Keratinocyte (primary cell): ENCODE measurements at regions not wholly inside any gene's neighbourhood (a gene's known extent, or its start where the extent isn't known, plus 50 kb on each side); places are given as distances from the start of the nearest gene placed in this dataset.

ENCODE experiments used
- DNase-seq: peaks from one replicate; pipeline ENCODE4 v3.0.0-alpha.2; 2011; ENCODE audit warnings: low read depth, missing footprints, low spot score
- FAIRE-seq: peaks from 2 replicates; lab custom pipeline; 2011; peaks lifted over from hg19 to GRCh38; lab: Jason Lieb, UNC
- H2AFZ ChIP-seq: 2 replicates; pipeline ENCODE4 v1.6.0; 2012; ENCODE audit warnings: low read length, control low read depth, inconsistent platforms; ENCODE audit not compliant: control insufficient read depth
- H3K27ac ChIP-seq: 2 replicates; pipeline ENCODE4 v1.5.1; 2011; ENCODE audit warnings: low read length; ENCODE audit not compliant: control insufficient read depth, insufficient read depth
- H3K27me3 ChIP-seq: 3 replicates; pipeline ENCODE4 v1.6.0; 2011; ENCODE audit warnings: low read length; ENCODE audit not compliant: control insufficient read depth, insufficient read depth; ENCODE audit errors: extremely low read depth
- H3K36me3 ChIP-seq, 2 experiments: 2 replicates in 1 of 2; 3 replicates in 1 of 2; pipeline ENCODE4 v1.5.1; 2011; ENCODE audit warnings: low read length in 2 of 2, mild to moderate bottlenecking in 1 of 2; ENCODE audit not compliant: control insufficient read depth in 2 of 2, insufficient read depth in 2 of 2; ENCODE audit errors: extremely low read depth in 1 of 2
- H3K4me1 ChIP-seq: 3 replicates; pipeline ENCODE4 v1.5.1; 2011; ENCODE audit warnings: low read length; ENCODE audit not compliant: control insufficient read depth, insufficient read depth; ENCODE audit errors: extremely low read depth
- H3K4me2 ChIP-seq: 3 replicates; pipeline ENCODE4 v1.6.0; 2011; ENCODE audit warnings: low read depth, low read length; ENCODE audit not compliant: control insufficient read depth, insufficient read depth; ENCODE audit errors: extremely low read depth
- H3K4me3 ChIP-seq, 3 experiments: fragments of 200-600 bp in 1 of 3; sonication (generic) in 1 of 3; 2 replicates in 2 of 3; 3 replicates in 1 of 3; pipeline ENCODE4 v1.5.1; 2011 to 2016; ENCODE audit warnings: low read length in 3 of 3, mild to moderate bottlenecking in 3 of 3, control low read depth in 2 of 3, inconsistent platforms in 1 of 3, low read depth in 1 of 3, mixed read lengths in 1 of 3, mixed run types in 1 of 3, moderate library complexity in 1 of 3; ENCODE audit not compliant: control insufficient read depth in 2 of 3, insufficient read depth in 2 of 3; ENCODE audit errors: extremely low read depth in 1 of 3
- H3K79me2 ChIP-seq: 2 replicates; pipeline ENCODE4 v1.6.0; 2012; ENCODE audit warnings: low read length; ENCODE audit not compliant: control insufficient read depth, insufficient read depth
- H3K9ac ChIP-seq: 3 replicates; pipeline ENCODE4 v1.6.0; 2011; ENCODE audit warnings: low read length; ENCODE audit not compliant: control insufficient read depth, insufficient read depth; ENCODE audit errors: extremely low read depth
- H3K9me1 ChIP-seq: 3 replicates; pipeline ENCODE4 v1.6.0; 2011; ENCODE audit warnings: low read length; ENCODE audit not compliant: control insufficient read depth, insufficient read depth; ENCODE audit errors: extremely low read depth
- H3K9me3 ChIP-seq: 2 replicates; pipeline ENCODE4 v1.5.1; 2012; ENCODE audit warnings: low read depth, low read length; ENCODE audit not compliant: control insufficient read depth
- H4K20me1 ChIP-seq: 3 replicates; pipeline ENCODE4 v1.6.0; 2011; ENCODE audit warnings: low read length; ENCODE audit not compliant: control insufficient read depth, insufficient read depth; ENCODE audit errors: extremely low read depth
- EZH2 ChIP-seq: IDR thresholded peaks from one replicate; pipeline ENCODE4 v1.6.1; 2012; ENCODE audit warnings: inconsistent platforms, mild to moderate bottlenecking, low read length, moderate library complexity
- dilution Hi-C: fragments of 300-500 bp; cut with MboI; formaldehyde crosslinking; loops from one replicate; pipeline ENCODE4 v1.7.0; 2020; ENCODE audit warnings: low sequenced_read_pairs; ENCODE audit not compliant: extremely low pct_ligation_motif_present
- TF ChIP-seq, protein P1 (sequence below), 3 experiments: IDR thresholded peaks in 1 of 3; conservative IDR thresholded peaks in 1 of 3; optimal IDR thresholded peaks in 1 of 3; 2 replicates in 2 of 3; 3 replicates in 1 of 3; pipeline versions ENCODE3 to v1.5.1; 2011; ENCODE audit warnings: low read length in 3 of 3, mild to moderate bottlenecking in 3 of 3, moderate library complexity in 2 of 3, control low read depth in 1 of 3, inconsistent platforms in 1 of 3; ENCODE audit not compliant: insufficient read depth in 2 of 3; ENCODE audit errors: extremely low read depth in 1 of 3

DNA sequence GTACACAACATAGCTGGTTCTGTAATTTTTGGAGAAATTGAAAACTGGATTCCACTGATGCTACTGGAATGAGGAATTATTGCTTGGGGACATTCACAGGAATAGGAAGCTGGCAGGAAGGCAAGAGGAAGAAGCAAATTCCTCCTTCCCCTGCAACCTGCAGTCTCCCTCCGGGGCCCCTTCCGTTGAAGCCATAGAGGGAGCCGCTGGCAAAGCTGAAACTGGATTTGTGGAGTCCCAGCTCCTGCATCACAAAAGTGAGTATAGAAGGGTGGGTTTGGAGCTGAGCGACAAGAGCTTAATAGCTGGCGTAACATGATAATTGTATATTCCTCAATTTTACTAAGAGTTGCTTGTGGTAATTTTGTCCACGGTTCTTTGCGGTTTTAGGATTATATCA, 190.8 kb downstream of the ADRA2A start:
- no peaks in the 10 kb centered on the region for H3K27me3 ChIP-seq
- H3K27ac ChIP-seq, result no peak overlapping the region
- H3K9me1 ChIP-seq, result no peaks in the 10 kb centered on the region
- no peak overlapping the region for H3K4me2 ChIP-seq
- no peak overlapping the region for H2AFZ ChIP-seq
- no peaks in the 10 kb centered on the region for H3K9me3 ChIP-seq
- H3K36me3 ChIP-seq, result no peaks in the 10 kb centered on the region
- H3K4me1 ChIP-seq, result no peaks in the 10 kb centered on the region
- FAIRE-seq, result no peak
- H3K9ac ChIP-seq, result no peak overlapping the region
- no peak for TF ChIP-seq EZH2
- TF ChIP-seq, protein P1, sequence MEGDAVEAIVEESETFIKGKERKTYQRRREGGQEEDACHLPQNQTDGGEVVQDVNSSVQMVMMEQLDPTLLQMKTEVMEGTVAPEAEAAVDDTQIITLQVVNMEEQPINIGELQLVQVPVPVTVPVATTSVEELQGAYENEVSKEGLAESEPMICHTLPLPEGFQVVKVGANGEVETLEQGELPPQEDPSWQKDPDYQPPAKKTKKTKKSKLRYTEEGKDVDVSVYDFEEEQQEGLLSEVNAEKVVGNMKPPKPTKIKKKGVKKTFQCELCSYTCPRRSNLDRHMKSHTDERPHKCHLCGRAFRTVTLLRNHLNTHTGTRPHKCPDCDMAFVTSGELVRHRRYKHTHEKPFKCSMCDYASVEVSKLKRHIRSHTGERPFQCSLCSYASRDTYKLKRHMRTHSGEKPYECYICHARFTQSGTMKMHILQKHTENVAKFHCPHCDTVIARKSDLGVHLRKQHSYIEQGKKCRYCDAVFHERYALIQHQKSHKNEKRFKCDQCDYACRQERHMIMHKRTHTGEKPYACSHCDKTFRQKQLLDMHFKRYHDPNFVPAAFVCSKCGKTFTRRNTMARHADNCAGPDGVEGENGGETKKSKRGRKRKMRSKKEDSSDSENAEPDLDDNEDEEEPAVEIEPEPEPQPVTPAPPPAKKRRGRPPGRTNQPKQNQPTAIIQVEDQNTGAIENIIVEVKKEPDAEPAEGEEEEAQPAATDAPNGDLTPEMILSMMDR (optimal IDR thresholded peaks at IDR 0.05 in 1 of 3, IDR thresholded peaks at IDR 0.05 in 1 of 3, conservative IDR thresholded peaks at IDR 0.05 in 1 of 3; ENCODE audit: extremely low read depth in 1 of 3, insufficient read depth in 2 of 3, low read length in 3 of 3), result no peak
- no peak for DNase-seq
- dilution Hi-C loops, result no loop called here
- H3K79me2 ChIP-seq, result no peaks in the 10 kb centered on the region
- no peak overlapping the region for H3K4me3 ChIP-seq
- no peaks in the 10 kb centered on the region for H4K20me1 ChIP-seq

DNA sequence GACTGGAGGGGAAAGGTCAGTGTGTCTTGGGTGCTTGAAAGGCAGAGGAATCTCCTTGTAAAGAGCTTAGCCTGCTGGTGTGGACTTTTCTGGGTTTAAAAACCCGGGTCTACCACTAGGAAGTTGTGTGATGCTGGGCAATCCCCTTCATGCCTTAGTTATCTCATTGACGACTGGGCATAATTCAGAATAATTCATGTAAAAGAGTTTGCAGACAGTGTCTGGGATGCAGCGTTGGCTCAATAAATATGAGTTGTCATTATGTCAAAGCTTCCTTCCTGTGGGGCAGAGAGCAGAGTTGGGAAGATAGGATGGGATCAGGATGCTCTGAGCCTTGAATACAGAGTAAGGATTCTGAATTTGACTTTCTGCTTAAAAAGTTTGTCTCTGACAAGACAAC, 196.4 kb downstream of the ADRA2A start:
- H4K20me1 ChIP-seq, result no peaks in the 10 kb centered on the region
- TF ChIP-seq EZH2, result no peak
- TF ChIP-seq, protein P1 (optimal IDR thresholded peaks at IDR 0.05 in 1 of 3, IDR thresholded peaks at IDR 0.05 in 1 of 3, conservative IDR thresholded peaks at IDR 0.05 in 1 of 3; ENCODE audit: extremely low read depth in 1 of 3, insufficient read depth in 2 of 3, low read length in 3 of 3), result no peak
- H3K9ac ChIP-seq, result no peak overlapping the region
- FAIRE-seq (no peak), DNase-seq (no peak)
- H3K79me2 ChIP-seq, result no peaks in the 10 kb centered on the region
- no peaks in the 10 kb centered on the region for H3K9me3 ChIP-seq
- H3K9me1 ChIP-seq, result no peaks in the 10 kb centered on the region
- no peaks in the 10 kb centered on the region for H3K4me1 ChIP-seq
- H3K27me3 ChIP-seq, result no peaks in the 10 kb centered on the region
- no peak overlapping the region for H3K4me3 ChIP-seq
- no peak overlapping the region for H3K4me2 ChIP-seq
- dilution Hi-C loops, result no loop called here
- no peak overlapping the region for H2AFZ ChIP-seq
- H3K27ac ChIP-seq, result no peak overlapping the region
- no peaks in the 10 kb centered on the region for H3K36me3 ChIP-seq
